GM12873 (cell line): ENCODE measurements at regions not wholly inside any gene's neighbourhood (a gene's known extent, or its start where the extent isn't known, plus 50 kb on each side); places are given as distances from the start of the nearest gene placed in this dataset.

Experiments
- TF ChIP-seq, protein P1 (sequence below): IDR thresholded peaks from 2 replicates; pipeline ENCODE4 v1.5.1; 2012; ENCODE audit warnings: low read depth, mild to moderate bottlenecking, moderate library complexity, low read length, control low read depth; ENCODE audit not compliant: insufficient read depth; ENCODE audit errors: missing control alignments

DNA sequence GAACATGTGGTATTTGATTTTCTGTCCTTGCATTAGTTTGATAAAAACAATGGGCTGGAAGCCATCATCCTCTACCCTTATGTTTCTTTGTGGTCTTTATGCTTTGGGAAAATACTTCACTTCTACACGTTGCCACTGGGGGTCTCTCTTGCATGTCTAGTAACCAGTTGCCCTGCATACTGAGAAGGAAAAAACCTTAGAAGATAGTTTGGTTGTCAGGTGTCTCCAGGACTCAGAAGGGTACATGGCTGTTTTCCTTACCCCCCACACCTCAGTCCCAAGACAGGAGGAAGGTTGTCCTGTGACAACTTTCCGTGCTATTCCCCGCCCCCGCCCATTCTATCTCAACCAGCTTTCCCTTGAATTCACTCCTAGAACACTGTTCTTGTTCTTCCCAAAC lies 62.1 kb upstream of the LANCL3 start:
- TF ChIP-seq, protein P1, sequence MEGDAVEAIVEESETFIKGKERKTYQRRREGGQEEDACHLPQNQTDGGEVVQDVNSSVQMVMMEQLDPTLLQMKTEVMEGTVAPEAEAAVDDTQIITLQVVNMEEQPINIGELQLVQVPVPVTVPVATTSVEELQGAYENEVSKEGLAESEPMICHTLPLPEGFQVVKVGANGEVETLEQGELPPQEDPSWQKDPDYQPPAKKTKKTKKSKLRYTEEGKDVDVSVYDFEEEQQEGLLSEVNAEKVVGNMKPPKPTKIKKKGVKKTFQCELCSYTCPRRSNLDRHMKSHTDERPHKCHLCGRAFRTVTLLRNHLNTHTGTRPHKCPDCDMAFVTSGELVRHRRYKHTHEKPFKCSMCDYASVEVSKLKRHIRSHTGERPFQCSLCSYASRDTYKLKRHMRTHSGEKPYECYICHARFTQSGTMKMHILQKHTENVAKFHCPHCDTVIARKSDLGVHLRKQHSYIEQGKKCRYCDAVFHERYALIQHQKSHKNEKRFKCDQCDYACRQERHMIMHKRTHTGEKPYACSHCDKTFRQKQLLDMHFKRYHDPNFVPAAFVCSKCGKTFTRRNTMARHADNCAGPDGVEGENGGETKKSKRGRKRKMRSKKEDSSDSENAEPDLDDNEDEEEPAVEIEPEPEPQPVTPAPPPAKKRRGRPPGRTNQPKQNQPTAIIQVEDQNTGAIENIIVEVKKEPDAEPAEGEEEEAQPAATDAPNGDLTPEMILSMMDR, result peak; percentile 51
